KMS-11 (cell line): ENCODE measurements at regions not wholly inside any gene's neighbourhood (a gene's known extent, or its start where the extent isn't known, plus 50 kb on each side); places are given as distances from the start of the nearest gene placed in this dataset.
"Not testable (repeated sequence)": the region's sequence is repeated elsewhere in the genome, so short reads cannot be mapped to it uniquely, and the experiment has no call there.

Source experiments
- H2AFZ ChIP-seq: fragments of 200-600 bp; sonication (generic); 2 replicates; pipeline ENCODE4 v1.6.1; 2016; ENCODE audit warnings: antibody characterized with exemption, mixed run types, low read depth
- H3K27ac ChIP-seq: fragments of 200-600 bp; sonication (generic); 2 replicates; pipeline ENCODE4 v1.6.1; 2016; ENCODE audit warnings: mild to moderate bottlenecking, mixed run types
- H3K27me3 ChIP-seq: fragments of 200-600 bp; sonication (generic); 2 replicates; pipeline ENCODE4 v1.6.1; 2017; ENCODE audit warnings: mild to moderate bottlenecking, low read depth, mixed run types, moderate library complexity; ENCODE audit not compliant: insufficient read depth
- H3K36me3 ChIP-seq: fragments of 200-600 bp; sonication (generic); 2 replicates; pipeline ENCODE4 v1.6.1; 2017; ENCODE audit warnings: mild to moderate bottlenecking, mixed run types; ENCODE audit not compliant: insufficient read depth
- H3K4me1 ChIP-seq: fragments of 200-600 bp; sonication (generic); 2 replicates; pipeline ENCODE4 v1.6.1; 2016; ENCODE audit warnings: mild to moderate bottlenecking, low read depth, mixed run types; ENCODE audit not compliant: poor library complexity, severe bottlenecking
- H3K4me2 ChIP-seq: fragments of 200-600 bp; sonication (generic); 2 replicates; pipeline ENCODE4 v1.7.0; 2016; ENCODE audit warnings: mild to moderate bottlenecking, mixed run types
- H3K4me3 ChIP-seq: fragments of 200-600 bp; sonication (generic); IDR thresholded peaks from 2 replicates; pipeline ENCODE4 v1.6.1; 2017; ENCODE audit warnings: low read depth, low read length, mixed read lengths; ENCODE audit not compliant: insufficient read depth
- H3K79me2 ChIP-seq: fragments of 200-600 bp; sonication (generic); 2 replicates; pipeline ENCODE4 v1.6.1; 2016; ENCODE audit warnings: low read depth, mixed run types; ENCODE audit not compliant: insufficient read depth
- H3K9ac ChIP-seq: fragments of 200-600 bp; sonication (generic); 2 replicates; pipeline ENCODE4 v1.6.1; 2016; ENCODE audit warnings: mild to moderate bottlenecking, mixed run types
- H4K20me1 ChIP-seq: fragments of 200-600 bp; sonication (generic); 2 replicates; pipeline ENCODE4 v1.6.1; 2016; ENCODE audit warnings: mild to moderate bottlenecking, mixed run types; ENCODE audit not compliant: insufficient read depth
- TF ChIP-seq, protein P1 (sequence below): fragments of 200-600 bp; sonication (generic); conservative IDR thresholded peaks from 2 replicates; pipeline ENCODE4 v1.6.1; 2017; ENCODE audit warnings: low read depth, mild to moderate bottlenecking, antibody characterized with exemption, low read length, moderate library complexity, mixed read lengths

DNA sequence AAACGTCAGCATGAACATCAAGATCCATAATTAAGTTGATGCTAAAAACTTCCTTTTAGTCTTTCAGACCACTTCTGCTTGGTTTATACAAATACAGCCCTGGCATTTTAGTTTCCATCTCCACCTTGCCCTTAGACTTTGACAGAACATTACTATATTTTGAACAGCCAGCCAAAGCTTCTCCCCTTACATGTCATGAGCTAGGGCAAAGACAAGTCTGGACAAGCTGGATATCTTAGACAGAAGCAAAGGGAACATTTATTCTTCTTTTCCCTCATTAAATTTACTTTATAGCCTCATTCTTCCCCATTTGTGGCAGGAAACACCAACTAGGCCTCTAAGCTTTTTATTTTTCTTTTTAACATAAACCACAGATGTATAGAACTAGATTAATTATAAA, 403.3 kb downstream of the SUCLG1 start:
- Histone ChIP-seq H3K27me3 (no peaks in the 10 kb centered on the region), H3K79me2 (no peaks in the 10 kb centered on the region), H3K4me1 (no peaks in the 10 kb centered on the region), H4K20me1 (no peaks in the 10 kb centered on the region), H3K9ac (no peak overlapping the region), H3K4me3 (no peak overlapping the region), H2AFZ (no peak overlapping the region), H3K36me3 (no peaks in the 10 kb centered on the region), H3K27ac (no peak overlapping the region), H3K4me2 (no peak overlapping the region)
- TF ChIP-seq, protein P1, sequence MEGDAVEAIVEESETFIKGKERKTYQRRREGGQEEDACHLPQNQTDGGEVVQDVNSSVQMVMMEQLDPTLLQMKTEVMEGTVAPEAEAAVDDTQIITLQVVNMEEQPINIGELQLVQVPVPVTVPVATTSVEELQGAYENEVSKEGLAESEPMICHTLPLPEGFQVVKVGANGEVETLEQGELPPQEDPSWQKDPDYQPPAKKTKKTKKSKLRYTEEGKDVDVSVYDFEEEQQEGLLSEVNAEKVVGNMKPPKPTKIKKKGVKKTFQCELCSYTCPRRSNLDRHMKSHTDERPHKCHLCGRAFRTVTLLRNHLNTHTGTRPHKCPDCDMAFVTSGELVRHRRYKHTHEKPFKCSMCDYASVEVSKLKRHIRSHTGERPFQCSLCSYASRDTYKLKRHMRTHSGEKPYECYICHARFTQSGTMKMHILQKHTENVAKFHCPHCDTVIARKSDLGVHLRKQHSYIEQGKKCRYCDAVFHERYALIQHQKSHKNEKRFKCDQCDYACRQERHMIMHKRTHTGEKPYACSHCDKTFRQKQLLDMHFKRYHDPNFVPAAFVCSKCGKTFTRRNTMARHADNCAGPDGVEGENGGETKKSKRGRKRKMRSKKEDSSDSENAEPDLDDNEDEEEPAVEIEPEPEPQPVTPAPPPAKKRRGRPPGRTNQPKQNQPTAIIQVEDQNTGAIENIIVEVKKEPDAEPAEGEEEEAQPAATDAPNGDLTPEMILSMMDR = no peak

DNA sequence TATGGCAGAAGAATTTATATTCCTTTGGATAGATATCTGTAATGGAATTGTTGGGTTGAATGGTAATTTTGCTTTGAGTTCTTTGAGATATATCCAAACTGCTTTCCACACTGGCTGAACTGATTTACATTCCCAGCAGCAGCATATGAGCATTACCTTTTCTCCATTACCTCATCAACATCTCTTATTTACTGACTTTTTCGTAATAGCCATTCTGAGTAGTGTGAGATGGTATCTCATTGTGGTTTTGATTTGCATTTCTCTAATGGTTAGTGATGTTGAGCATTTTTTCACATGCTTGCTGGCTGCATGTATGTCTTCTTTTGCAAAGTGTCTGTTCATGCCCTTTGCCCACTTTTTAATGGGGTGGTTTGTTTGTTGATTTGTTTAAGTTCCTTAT, 404.5 kb downstream of the SUCLG1 start:
- not testable (repeated sequence) for H3K9ac ChIP-seq, H3K79me2 ChIP-seq, H3K27ac ChIP-seq, H2AFZ ChIP-seq, H3K36me3 ChIP-seq, H3K4me2 ChIP-seq, H3K4me1 ChIP-seq, H3K27me3 ChIP-seq, H4K20me1 ChIP-seq, H3K4me3 ChIP-seq

- H3K4me1 ChIP-seq = no peaks in the 10 kb centered on the region
- TF ChIP-seq, protein P1 = no peak
- H2AFZ ChIP-seq = no peak overlapping the region
- no peak overlapping the region for H3K4me3 ChIP-seq
- H3K79me2 ChIP-seq = no peaks in the 10 kb centered on the region
- H4K20me1 ChIP-seq = no peaks in the 10 kb centered on the region
- no peaks in the 10 kb centered on the region for H3K36me3 ChIP-seq
- no peaks in the 10 kb centered on the region for H3K27me3 ChIP-seq
- H3K9ac ChIP-seq = no peak overlapping the region
- H3K27ac ChIP-seq = no peak overlapping the region
- no peak overlapping the region for H3K4me2 ChIP-seq
Measured at GRCh38 chr2:84052913-84053312, 406.2 kb downstream of the SUCLG1 start.

DNA sequence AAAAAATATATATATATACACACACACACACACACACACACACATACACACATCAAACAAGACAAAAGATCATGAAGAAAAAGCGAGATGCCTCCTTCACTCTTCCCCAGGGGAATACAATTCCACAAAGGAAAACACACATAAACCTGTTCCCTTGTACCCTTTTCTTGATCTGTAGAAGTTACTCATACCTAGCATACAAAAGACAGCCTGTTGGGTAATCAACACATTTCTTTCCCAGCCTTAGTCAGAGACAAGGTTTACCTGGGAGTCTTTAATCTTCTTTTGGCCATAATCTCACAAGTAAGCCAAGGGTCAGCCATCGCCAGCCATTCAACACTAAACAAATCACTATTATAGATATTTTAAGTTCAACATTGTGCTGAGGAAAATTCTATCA, 407.0 kb downstream of the SUCLG1 start:
- Histone ChIP-seq H3K4me3 (no peak overlapping the region), H4K20me1 (no peaks in the 10 kb centered on the region), H3K27ac (no peak overlapping the region), H3K36me3 (no peaks in the 10 kb centered on the region), H2AFZ (no peak overlapping the region), H3K9ac (no peak overlapping the region), H3K4me2 (no peak overlapping the region), H3K27me3 (no peaks in the 10 kb centered on the region), H3K4me1 (no peaks in the 10 kb centered on the region), H3K79me2 (no peaks in the 10 kb centered on the region)
- TF ChIP-seq, protein P1 = no peak

DNA sequence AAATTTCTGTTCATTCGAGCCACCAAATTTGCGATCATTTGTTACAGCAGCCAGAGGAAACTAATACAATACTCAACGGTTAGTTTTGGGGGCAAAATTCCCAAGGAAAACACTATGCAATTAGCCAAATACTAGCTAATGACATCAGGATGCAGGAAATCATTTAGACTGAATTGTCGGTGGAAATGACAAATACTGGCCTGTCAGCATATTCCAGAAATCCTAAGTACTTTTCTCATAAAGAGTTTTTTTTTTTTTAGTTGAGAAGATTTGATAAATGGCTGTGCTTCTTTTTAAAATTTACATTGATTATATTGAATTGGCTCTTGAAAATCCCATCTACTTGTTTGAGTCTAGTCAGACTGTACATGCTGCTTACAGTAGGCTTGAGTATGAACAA, 410.1 kb downstream of the SUCLG1 start:
- H4K20me1 ChIP-seq = no peaks in the 10 kb centered on the region
- no peak overlapping the region for H3K9ac ChIP-seq
- H3K36me3 ChIP-seq = no peaks in the 10 kb centered on the region

More for the DNA sequence above, 410.1 kb downstream of the SUCLG1 start:
- Histone ChIP-seq H3K4me1 (no peaks in the 10 kb centered on the region), H3K79me2 (no peaks in the 10 kb centered on the region), H3K27ac (no peak overlapping the region), H3K4me3 (no peak overlapping the region), H2AFZ (no peak overlapping the region), H3K4me2 (no peak overlapping the region), H3K27me3 (no peaks in the 10 kb centered on the region)
- TF ChIP-seq, protein P1 = no peak
